IMR-90 (cell line): ENCODE measurements at regions not wholly inside any gene's neighbourhood (a gene's known extent, or its start where the extent isn't known, plus 50 kb on each side); places are given as distances from the start of the nearest gene placed in this dataset.
"Not testable (repeated sequence)": the region's sequence is repeated elsewhere in the genome, so short reads cannot be mapped to it uniquely, and the experiment has no call there.

Experiments
- ATAC-seq: fragments of 200-7000 bp; cut with Tn5 transposase; 2 replicates; pipeline ENCODE4 v1.9.1; 2020; ENCODE audit warnings: low read depth, mild to moderate bottlenecking, moderate library complexity
- BruUV-seq: library from RNA; stranded (reverse); fragments of 400-500 nt; replicated peaks from 2 replicates; lab custom pipeline; 2021; lab: Mats Ljungman, UMichigan
- CTCF ChIA-PET: fragments of 300-600 bp; formaldehyde crosslinking; extraction: SDS; loops from one replicate; lab custom pipeline; 2021; ENCODE audit warnings: antibody characterized with exemption; lab: Yijun Ruan, JAX
- POLR2A ChIA-PET: fragments of 300-600 bp; sonication (Branson Sonifier 250); formaldehyde crosslinking; loops from one replicate; lab custom pipeline; 2022; ENCODE audit warnings: antibody characterized with exemption; ENCODE audit not compliant: unreplicated experiment; lab: Charles Lee
- DNase-seq: peaks from one replicate; pipeline ENCODE4 v3.0.0; 2013
- H2AFZ ChIP-seq: replicated peaks from 2 replicates; pipeline ENCODE3; 2013; ENCODE audit warnings: low read length, mild to moderate bottlenecking; ENCODE audit not compliant: poor library complexity
- H2AK5ac ChIP-seq: 2 replicates; pipeline ENCODE4 v1.6.1; 2013; ENCODE audit warnings: low read depth, low read length, inconsistent platforms
- H2AK9ac ChIP-seq: replicated peaks from 2 replicates; pipeline ENCODE3; 2013; ENCODE audit warnings: mild to moderate bottlenecking, low read depth, low read length, moderate library complexity; ENCODE audit not compliant: poor library complexity
- H2BK120ac ChIP-seq: 2 replicates; pipeline ENCODE4 v1.6.1; 2013; ENCODE audit warnings: low read depth, low read length, inconsistent platforms
- H2BK15ac ChIP-seq: 3 replicates; pipeline ENCODE4 v1.6.1; 2013; ENCODE audit warnings: low read depth, low read length, inconsistent platforms
- H2BK20ac ChIP-seq: 2 replicates; pipeline ENCODE4 v1.6.1; 2013; ENCODE audit warnings: low read depth, mild to moderate bottlenecking, inconsistent platforms, low read length, moderate library complexity
- H2BK5ac ChIP-seq: 2 replicates; pipeline ENCODE4 v1.6.1; 2013; ENCODE audit warnings: mild to moderate bottlenecking, low read depth, low read length, inconsistent platforms; ENCODE audit not compliant: poor library complexity, severe bottlenecking
- H3K14ac ChIP-seq: replicated peaks from 2 replicates; pipeline ENCODE4 v1.6.1; 2013; ENCODE audit warnings: low read depth, low read length, inconsistent platforms
- H3K18ac ChIP-seq: 2 replicates; pipeline ENCODE4 v1.6.1; 2013; ENCODE audit warnings: low read depth, low read length, control low read depth
- H3K23ac ChIP-seq: 2 replicates; pipeline ENCODE4 v1.6.1; 2013; ENCODE audit warnings: low read depth, low read length, inconsistent platforms
- H3K27ac ChIP-seq: 2 replicates; pipeline ENCODE4 v1.5.1; 2013; ENCODE audit warnings: mild to moderate bottlenecking, control low read depth, low read length; ENCODE audit not compliant: insufficient read depth
- H3K27me3 ChIP-seq: 2 replicates; pipeline ENCODE4 v1.6.1; 2013; ENCODE audit warnings: low read length; ENCODE audit not compliant: control insufficient read depth, insufficient read depth
- H3K36me3 ChIP-seq: 2 replicates; pipeline ENCODE4 v1.6.1; 2013; ENCODE audit warnings: low read length, mixed read lengths; ENCODE audit not compliant: control insufficient read depth, insufficient read depth
- H3K4ac ChIP-seq: 2 replicates; pipeline ENCODE4 v1.6.1; 2013; ENCODE audit warnings: low read depth, low read length, inconsistent platforms
- H3K4me1 ChIP-seq: 2 replicates; pipeline ENCODE4 v1.6.1; 2013; ENCODE audit warnings: low read length, mixed read lengths; ENCODE audit not compliant: control insufficient read depth, insufficient read depth
- H3K4me2 ChIP-seq: 2 replicates; pipeline ENCODE4 v1.6.1; 2013; ENCODE audit warnings: low read depth, mild to moderate bottlenecking, control low read depth, low read length, moderate library complexity
- H3K4me3 ChIP-seq: 2 replicates; pipeline ENCODE4 v1.5.1; 2013; ENCODE audit warnings: low read depth, mild to moderate bottlenecking, control low read depth, low read length, moderate library complexity; ENCODE audit not compliant: insufficient read depth
- H3K56ac ChIP-seq: 2 replicates; pipeline ENCODE4 v1.6.1; 2013; ENCODE audit warnings: low read length, inconsistent platforms; ENCODE audit not compliant: insufficient read depth; ENCODE audit errors: extremely low read depth
- H3K79me1 ChIP-seq, 2 experiments: 2 replicates each; pipeline ENCODE4 v1.6.1; 2013; ENCODE audit warnings: low read length in 2 of 2, inconsistent platforms in 1 of 2, low read depth in 1 of 2
- H3K9ac ChIP-seq: 2 replicates; pipeline ENCODE4 v1.6.1; 2013; ENCODE audit warnings: low read depth, low read length, control low read depth
- H3K9me1 ChIP-seq: 2 replicates; pipeline ENCODE4 v1.6.1; 2013; ENCODE audit warnings: low read length, inconsistent platforms; ENCODE audit not compliant: insufficient read depth
- H3K9me3 ChIP-seq: 2 replicates; pipeline ENCODE4 v1.6.1; 2013; ENCODE audit warnings: low read length; ENCODE audit not compliant: control insufficient read depth, insufficient read depth
- H4K20me1 ChIP-seq: 2 replicates; pipeline ENCODE4 v1.6.1; 2013; ENCODE audit warnings: low read length, inconsistent platforms; ENCODE audit not compliant: insufficient read depth
- H4K5ac ChIP-seq: 2 replicates; pipeline ENCODE4 v1.6.1; 2013; ENCODE audit warnings: mild to moderate bottlenecking, low read depth, low read length, control low read depth
- H4K8ac ChIP-seq, 2 experiments: 2 replicates each; pipeline ENCODE4 v1.6.1; 2013; ENCODE audit warnings: low read depth in 2 of 2, low read length in 2 of 2, control low read depth in 1 of 2, inconsistent platforms in 1 of 2
- H4K91ac ChIP-seq: 2 replicates; pipeline ENCODE4 v1.6.1; 2013; ENCODE audit warnings: low read depth, low read length, inconsistent platforms; ENCODE audit not compliant: insufficient read depth
- FOS ChIP-seq: fragments of 150-350 bp; IDR thresholded peaks from 2 replicates; pipeline ENCODE4 v1.6.1; 2016; ENCODE audit warnings: low read depth, low read length
- POLR2A ChIP-seq: IDR thresholded peaks from 2 replicates; pipeline ENCODE4 v1.6.1; 2012; ENCODE audit warnings: mild to moderate bottlenecking, low read depth, low read length
- WGBS, 2 experiments: methylation state at CpG; one replicate each; pipeline versions ENCODE4 v1.1.5 to v1.1.7; 2013; ENCODE audit warnings: missing lambda C conversion rate in 2 of 2; ENCODE audit not compliant: insufficient read length in 1 of 2; ENCODE audit errors: extremely low coverage in 2 of 2; 5-methylcytosine and 5-hydroxymethylcytosine counted together
- dilution Hi-C: fragments of 300-500 bp; cut with HindIII; formaldehyde crosslinking; loops from one replicate; pipeline ENCODE4 v1.14.3; 2018; ENCODE audit warnings: low sequenced_read_pairs; ENCODE audit not compliant: unreplicated experiment
- in situ Hi-C: fragments of 300-500 bp; cut with MboI; formaldehyde crosslinking; loops from 3 replicates; pipeline ENCODE4 v1.14.3; 2019; ENCODE audit warnings: low sequenced_read_pairs, inconsistent platforms, mixed read lengths
- intact Hi-C: fragments of 100-400 bp; cut with micrococcal nuclease; formaldehyde crosslinking; loops from 2 replicates; pipeline ENCODE4 v1.10.0; 2022

DNA sequence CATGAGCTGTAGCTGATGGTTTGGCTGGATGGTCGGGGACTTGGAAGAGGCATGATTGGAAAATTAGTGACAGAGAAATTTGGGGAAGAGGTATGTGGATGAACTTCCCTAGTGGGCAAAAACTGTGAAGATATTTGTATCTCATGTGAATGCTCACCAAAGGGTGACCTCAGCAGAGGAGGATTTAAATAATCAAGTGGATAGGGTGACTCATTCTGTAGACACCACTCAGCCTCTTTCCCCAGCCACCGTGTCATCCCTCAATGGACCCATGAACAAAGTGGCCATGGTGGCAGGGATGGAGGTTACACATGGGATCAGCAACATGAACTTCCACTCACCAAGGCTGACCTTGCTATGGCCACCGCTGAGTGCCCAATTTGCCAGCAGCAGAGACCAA, 60.8 kb upstream of the KRAS start:
- Histone ChIP-seq H3K27ac (no peak overlapping the region), H4K8ac (peak overlapping the region in 1 of 2 experiments; percentile 40; a peak in 1 of 4 replicates), H2AK5ac (peak overlapping the region; percentile 73; the same call in 1 of the 2 replicates), H4K91ac (no peak overlapping the region), H3K4me2 (peak overlapping the region; percentile 30; the same call in 1 of the 2 replicates), H2AFZ (no peak overlapping the region), H3K18ac (peak overlapping the region; percentile 64; the same call in 1 of the 2 replicates), H2BK5ac (no peak overlapping the region), H3K23ac (no peak overlapping the region), H3K27me3 (no peaks in the 10 kb centered on the region), H2BK120ac (no peak overlapping the region), H2BK20ac (peak overlapping the region; percentile 20; the same call in 1 of the 2 replicates), H3K36me3 (no peaks in the 10 kb centered on the region), H3K4me3 (no peak overlapping the region), H3K4ac (0 out of 2 replicates have a peak overlapping the region, but pooled peaks have one; percentile 1), H3K14ac (peak overlapping the region; percentile 21; the same call in 1 of the 2 replicates), H3K9me1 (peaks cover 10% of the 10 kb centered on the region), H3K4me1 (peaks cover 21% of the 10 kb centered on the region), H3K56ac (no peak overlapping the region), H2AK9ac (no peak overlapping the region), H4K5ac (peak overlapping the region; percentile 34; the same call in 1 of the 2 replicates), H3K9ac (no peak overlapping the region), H4K20me1 (no peaks in the 10 kb centered on the region), H3K79me1 (no peaks in the 10 kb centered on the region), H3K9me3 (no peaks in the 10 kb centered on the region), H2BK15ac (peak overlapping the region; percentile 49; the same call in 2 of the 3 replicates)
- peak; percentile 54 for DNase-seq
- TF ChIP-seq POLR2A: no peak
- TF ChIP-seq FOS: peak; percentile 33; the same call in 1 of the 2 replicates
- WGBS, 2 experiments: 63% methylated on average over 1 of the region's 3 CpGs; no CpG with 5 or more reads in 1 of the 2 experiments
- dilution Hi-C loops (no loop called here), intact Hi-C loops (no loop called here), in situ Hi-C loops (no loop called here)
- ATAC-seq: no peak
- CTCF ChIA-PET: no interaction called here
- BruUV-seq: no TSS peak
- POLR2A ChIA-PET: interaction anchor here (0.8 kb wide), 1 partner anchor 11 kb away, joined by 3 read pairs; no protein-coding TSS in a partner anchor

DNA sequence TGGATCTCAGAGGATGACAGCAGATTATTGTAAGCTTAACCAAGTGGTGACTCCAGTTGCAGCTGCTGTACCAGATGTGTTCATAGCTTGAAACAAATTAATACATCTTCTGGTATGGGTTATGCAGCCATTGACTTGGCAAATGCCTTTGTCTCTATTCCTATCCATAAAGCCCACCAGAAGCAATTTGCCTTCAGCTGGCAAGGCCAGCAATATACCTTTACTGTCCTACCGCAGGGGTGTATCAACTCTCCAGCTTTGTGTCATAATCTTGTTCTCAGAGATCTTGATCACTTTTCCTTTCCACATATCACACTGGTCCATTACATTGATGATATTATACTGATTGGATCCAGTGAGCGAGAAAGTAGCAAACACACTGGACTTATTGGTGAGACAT, 59.3 kb upstream of the KRAS start:
- BruUV-seq, H2BK5ac ChIP-seq, in situ Hi-C loops, H2BK15ac ChIP-seq, DNase-seq, H2BK20ac ChIP-seq, H3K9ac ChIP-seq, H2BK120ac ChIP-seq, H3K36me3 ChIP-seq, H3K79me1 ChIP-seq, CTCF ChIA-PET, H4K91ac ChIP-seq, H2AK9ac ChIP-seq, H3K27me3 ChIP-seq, dilution Hi-C loops, H3K4ac ChIP-seq, H3K56ac ChIP-seq, POLR2A ChIA-PET, H4K8ac ChIP-seq, H3K4me2 ChIP-seq, H3K18ac ChIP-seq, H3K4me3 ChIP-seq, H3K9me3 ChIP-seq, H3K14ac ChIP-seq, H4K5ac ChIP-seq, H3K23ac ChIP-seq, H4K20me1 ChIP-seq, ATAC-seq, H3K27ac ChIP-seq, intact Hi-C loops, H2AFZ ChIP-seq: not testable (repeated sequence)
- no CpG with 5 or more reads among the region's 2 CpGs for WGBS, 2 experiments
- Histone ChIP-seq H3K9me1 (peaks cover 10% of the 10 kb centered on the region), H3K4me1 (peaks cover 21% of the 10 kb centered on the region), H2AK5ac (peak overlapping the region; percentile 31; the same call in 1 of the 2 replicates)
